A673 (cell line): ENCODE measurements at regions not wholly inside any gene's neighbourhood (a gene's known extent, or its start where the extent isn't known, plus 50 kb on each side); places are given as distances from the start of the nearest gene placed in this dataset.

Experiments used
- BruUV-seq: library from RNA; stranded (reverse); fragments of 400-500 nt; replicated peaks from 2 replicates; lab custom pipeline; 2021; lab: Mats Ljungman, UMichigan
- CTCF ChIA-PET: fragments of 300-600 bp; sonication (Branson Sonifier 250); formaldehyde crosslinking; loops from one replicate; lab custom pipeline; 2022; ENCODE audit warnings: antibody characterized with exemption; lab: Charles Lee
- POLR2A ChIA-PET: fragments of 300-600 bp; sonication (Branson Sonifier 250); formaldehyde crosslinking; loops from one replicate; lab custom pipeline; 2022; ENCODE audit warnings: antibody characterized with exemption; ENCODE audit not compliant: low non-redundant PET; lab: Charles Lee
- DNase-seq: peaks from one replicate; pipeline ENCODE4 v3.0.0-alpha.2; 2015; ENCODE audit warnings: low spot score
- H3K27ac ChIP-seq: fragments of 200-600 bp; sonication (generic); 2 replicates; pipeline ENCODE4 v1.5.1; 2016; ENCODE audit warnings: mixed run types, low read depth, mild to moderate bottlenecking, mixed read lengths, antibody characterized with exemption, low read length; ENCODE audit not compliant: poor library complexity, severe bottlenecking
- H3K27me3 ChIP-seq: fragments of 200-600 bp; sonication (generic); replicated peaks from 2 replicates; pipeline ENCODE4 v1.6.1; 2017; ENCODE audit warnings: mixed run types, low read depth, mild to moderate bottlenecking, mixed read lengths, antibody characterized with exemption, low read length; ENCODE audit not compliant: insufficient read depth, poor library complexity
- H3K36me3 ChIP-seq: fragments of 200-600 bp; sonication (generic); 2 replicates; pipeline ENCODE4 v1.6.1; 2016; ENCODE audit warnings: mixed run types, mild to moderate bottlenecking, mixed read lengths, antibody characterized with exemption, low read length; ENCODE audit not compliant: insufficient read depth, poor library complexity, severe bottlenecking
- H3K4me1 ChIP-seq: fragments of 200-600 bp; sonication (generic); 2 replicates; pipeline ENCODE4 v1.6.1; 2017; ENCODE audit warnings: mixed run types, mild to moderate bottlenecking, mixed read lengths, antibody characterized with exemption, low read length; ENCODE audit not compliant: insufficient read depth, poor library complexity, severe bottlenecking
- H3K4me3 ChIP-seq: fragments of 200-600 bp; sonication (generic); 2 replicates; pipeline ENCODE4 v1.5.1; 2016; ENCODE audit warnings: low read depth, mixed run types, mild to moderate bottlenecking, mixed read lengths, low read length; ENCODE audit not compliant: poor library complexity, severe bottlenecking
- H3K9me3 ChIP-seq: fragments of 200-600 bp; sonication (generic); 2 replicates; pipeline ENCODE4 v1.6.1; 2016; ENCODE audit warnings: mixed run types, low read depth, mild to moderate bottlenecking, mixed read lengths, antibody characterized with exemption, low read length; ENCODE audit not compliant: poor library complexity, severe bottlenecking
- EZH2 ChIP-seq: fragments of 200-600 bp; sonication (generic); IDR thresholded peaks from 2 replicates; pipeline ENCODE4 v1.6.1; 2017; ENCODE audit warnings: borderline replicate concordance, low read depth, mild to moderate bottlenecking, mixed read lengths, antibody characterized with exemption, low read length; ENCODE audit not compliant: poor library complexity, severe bottlenecking
- intact Hi-C: fragments of 100-400 bp; cut with micrococcal nuclease; formaldehyde crosslinking; loops from one replicate; pipeline ENCODE4 v1.10.0; 2022; ENCODE audit not compliant: unreplicated experiment
- TF ChIP-seq, protein P1 (sequence below): fragments of 300-800, 200-600 bp; sonication (generic); conservative IDR thresholded peaks from 2 replicates; pipeline ENCODE4 v1.5.1; 2017; ENCODE audit warnings: low read depth, mild to moderate bottlenecking, antibody characterized with exemption, low read length, moderate library complexity, mixed read lengths

DNA sequence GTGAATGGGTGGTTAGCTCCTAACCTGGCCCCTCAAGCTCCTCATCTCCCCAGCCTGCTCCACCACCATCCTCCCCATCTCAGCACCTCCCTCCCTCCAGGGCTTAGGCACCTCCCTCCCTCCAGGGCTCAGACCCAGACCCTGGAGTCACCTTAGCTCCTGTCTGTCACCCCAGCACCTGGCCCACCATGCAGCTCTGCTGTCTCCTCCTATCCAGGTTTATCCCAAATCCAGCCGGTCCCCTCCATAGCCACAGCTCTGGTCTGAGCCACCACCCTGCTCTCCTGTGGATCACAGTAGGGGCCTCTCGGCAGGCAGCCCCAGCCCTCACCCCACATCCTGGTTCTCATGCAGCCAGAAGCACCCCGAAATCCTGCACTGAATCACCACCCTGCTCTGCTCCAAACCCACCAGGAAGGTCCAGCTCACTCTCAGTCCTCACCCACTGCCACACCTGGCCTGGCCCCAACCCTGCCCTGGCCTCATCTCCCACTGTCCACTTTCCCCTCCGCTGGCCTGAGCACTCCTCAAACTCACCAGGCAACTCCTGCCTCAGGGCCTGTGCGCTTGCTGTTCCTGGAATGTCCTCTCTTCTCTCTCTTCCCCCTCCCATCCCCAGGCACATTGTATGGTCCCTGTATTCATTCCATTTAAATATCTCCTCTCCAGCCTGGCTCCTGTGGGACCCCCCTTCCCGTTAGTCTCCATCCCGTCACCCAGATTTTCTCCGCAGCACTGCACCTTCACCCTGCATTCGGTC is 62.6 kb downstream of the DIO3 start:
- POLR2A ChIA-PET, result interaction anchor here (0.5 to 0.6 kb wide), 2 partner anchors 13 to 64 kb away, joined by 4 to 6 read pairs; no protein-coding TSS in a partner anchor
- CTCF ChIA-PET, result no interaction called here
- intact Hi-C loops, result no loop called here
- Histone ChIP-seq H3K36me3 (no peaks in the 10 kb centered on the region), H3K27ac (no peak overlapping the region), H3K27me3 (no peaks in the 10 kb centered on the region), H3K4me3 (no peak overlapping the region), H3K4me1 (peaks cover 6% of the 10 kb centered on the region), H3K9me3 (no peaks in the 10 kb centered on the region)
- TF ChIP-seq, protein P1, sequence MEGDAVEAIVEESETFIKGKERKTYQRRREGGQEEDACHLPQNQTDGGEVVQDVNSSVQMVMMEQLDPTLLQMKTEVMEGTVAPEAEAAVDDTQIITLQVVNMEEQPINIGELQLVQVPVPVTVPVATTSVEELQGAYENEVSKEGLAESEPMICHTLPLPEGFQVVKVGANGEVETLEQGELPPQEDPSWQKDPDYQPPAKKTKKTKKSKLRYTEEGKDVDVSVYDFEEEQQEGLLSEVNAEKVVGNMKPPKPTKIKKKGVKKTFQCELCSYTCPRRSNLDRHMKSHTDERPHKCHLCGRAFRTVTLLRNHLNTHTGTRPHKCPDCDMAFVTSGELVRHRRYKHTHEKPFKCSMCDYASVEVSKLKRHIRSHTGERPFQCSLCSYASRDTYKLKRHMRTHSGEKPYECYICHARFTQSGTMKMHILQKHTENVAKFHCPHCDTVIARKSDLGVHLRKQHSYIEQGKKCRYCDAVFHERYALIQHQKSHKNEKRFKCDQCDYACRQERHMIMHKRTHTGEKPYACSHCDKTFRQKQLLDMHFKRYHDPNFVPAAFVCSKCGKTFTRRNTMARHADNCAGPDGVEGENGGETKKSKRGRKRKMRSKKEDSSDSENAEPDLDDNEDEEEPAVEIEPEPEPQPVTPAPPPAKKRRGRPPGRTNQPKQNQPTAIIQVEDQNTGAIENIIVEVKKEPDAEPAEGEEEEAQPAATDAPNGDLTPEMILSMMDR, result no peak
- TF ChIP-seq EZH2, result no peak
- no peak for DNase-seq
- no TSS peak for BruUV-seq

DNA sequence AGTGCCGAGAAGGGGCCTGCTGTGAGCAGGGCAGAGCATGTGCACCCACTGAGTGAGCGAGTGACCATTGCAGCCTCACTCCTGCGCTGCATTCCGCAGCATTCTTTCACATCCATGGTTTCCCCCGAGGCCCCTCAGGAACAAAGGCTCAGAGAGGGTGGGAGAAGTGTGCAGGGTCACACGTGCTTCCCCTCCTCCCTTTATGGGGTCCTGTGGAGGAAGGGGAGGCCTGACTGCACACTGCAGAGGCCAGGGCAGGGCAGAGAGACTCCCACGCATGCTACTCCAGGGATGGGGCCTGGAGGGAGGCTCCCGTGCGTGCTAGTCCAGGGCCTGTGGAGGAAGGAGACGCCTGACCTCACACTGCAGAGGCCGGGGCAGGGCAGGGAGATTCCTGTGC is 63.2 kb downstream of the DIO3 start:
- Histone ChIP-seq H3K36me3 (no peaks in the 10 kb centered on the region), H3K4me1 (peaks cover 6% of the 10 kb centered on the region), H3K27ac (no peak overlapping the region), H3K27me3 (no peaks in the 10 kb centered on the region), H3K9me3 (no peaks in the 10 kb centered on the region), H3K4me3 (no peak overlapping the region)
- DNase-seq, result no peak
- TF ChIP-seq, protein P1, result no peak
- no peak for TF ChIP-seq EZH2
- BruUV-seq, result no TSS peak
- intact Hi-C loops, result no loop called here
- POLR2A ChIA-PET, result interaction anchor here (0.5 kb wide), 1 partner anchor 12 kb away, joined by 6 read pairs; no protein-coding TSS in a partner anchor
- CTCF ChIA-PET, result no interaction called here

DNA sequence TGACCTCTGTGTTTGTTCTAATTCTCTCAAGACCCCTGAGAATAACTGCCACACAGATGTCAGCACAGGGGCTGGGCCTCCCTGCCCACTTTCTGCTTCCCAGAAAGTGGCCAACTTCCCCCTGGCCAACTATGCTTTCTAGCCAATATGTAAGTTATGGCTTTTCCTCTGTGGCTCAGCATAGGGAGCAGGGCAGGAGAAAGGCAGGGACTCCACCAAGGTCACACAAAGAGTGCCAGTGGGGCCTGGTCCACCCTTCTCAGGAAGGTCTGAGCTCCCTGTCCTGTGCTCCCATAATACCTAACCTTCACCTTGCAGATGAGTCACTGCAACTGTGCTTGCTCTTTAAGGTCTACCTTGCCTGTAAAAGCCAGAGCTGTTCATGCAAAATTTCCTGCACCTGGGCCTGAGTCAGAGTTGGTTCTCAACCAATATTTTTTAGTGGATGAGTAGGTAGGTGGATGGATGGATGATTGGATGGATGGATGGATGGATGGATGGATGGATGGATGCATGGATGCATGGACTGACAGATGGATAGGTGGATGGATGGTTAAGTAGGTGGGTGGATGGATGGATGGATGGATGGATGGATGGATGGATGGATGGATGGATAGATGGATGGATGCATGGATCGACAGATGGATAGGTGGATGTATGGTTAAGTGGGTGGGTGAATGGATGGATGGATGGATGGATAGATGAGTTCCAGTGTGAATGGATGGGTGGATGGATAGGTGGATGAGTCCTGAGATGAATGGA is 64.2 kb downstream of the DIO3 start:
- no peak for DNase-seq
- TF ChIP-seq, protein P1, result no peak
- TF ChIP-seq EZH2, result no peak
- peaks cover 6% of the 10 kb centered on the region for H3K4me1 ChIP-seq
- H3K27ac ChIP-seq, result no peak overlapping the region
- intact Hi-C loops, result loop anchor here (5.0 kb wide), 1 partner anchor 723 kb away; the partner anchor contains the start of gene RTL1
- H3K4me3 ChIP-seq, result no peak overlapping the region
- H3K36me3 ChIP-seq, result no peaks in the 10 kb centered on the region
- POLR2A ChIA-PET, result no interaction called here
- H3K27me3 ChIP-seq, result no peaks in the 10 kb centered on the region
- H3K9me3 ChIP-seq, result no peaks in the 10 kb centered on the region
- no TSS peak for BruUV-seq
- CTCF ChIA-PET, result no interaction called here
